ENCODE measurements at regions not wholly inside any gene's neighbourhood (a gene's known extent, or its start where the extent isn't known, plus 50 kb on each side); places are given as distances from the start of the nearest gene placed in this dataset.
"Not testable (repeated sequence)": the region's sequence is repeated elsewhere in the genome, so short reads cannot be mapped to it uniquely, and the experiment has no call there.

GRCh38 chr6:67887747-67888545 lies 747.1 kb upstream of the ADGRB3 start:
- DNase-seq, result peak; percentile 22

- no peak for DNase-seq
These were observed 747.7 kb upstream of the ADGRB3 start for GRCh38 chr6:67887419-67887746.

- DNase-seq, result no peak
These were observed 748.2 kb upstream of the ADGRB3 start for GRCh38 chr6:67886840-67887292.

- DNase-seq, result no peak
These were observed 748.9 kb upstream of the ADGRB3 start for GRCh38 chr6:67886036-67886707.

- DNase-seq, result no peak
These were observed 749.7 kb upstream of the ADGRB3 start for GRCh38 chr6:67885081-67886033.

GRCh38 chr6:67884442-67884841 lies 750.6 kb upstream of the ADGRB3 start:
- DNase-seq, result no peak

GRCh38 chr6:67883500-67884366 lies 751.3 kb upstream of the ADGRB3 start:
- no peak for DNase-seq

GRCh38 chr6:67882436-67883311 lies 752.4 kb upstream of the ADGRB3 start:
- DNase-seq, result no peak

- DNase-seq, result no peak
These were observed 753.4 kb upstream of the ADGRB3 start for GRCh38 chr6:67881706-67882065.

- peak; percentile 76 for DNase-seq
These were observed 754.0 kb upstream of the ADGRB3 start for GRCh38 chr6:67880939-67881705.

GRCh38 chr6:67880343-67880742 lies 754.7 kb upstream of the ADGRB3 start:
- DNase-seq, result not testable (repeated sequence)

GRCh38 chr6:67879928-67880327 lies 755.2 kb upstream of the ADGRB3 start:
- DNase-seq, result not testable (repeated sequence)

GRCh38 chr6:67879105-67879904 lies 755.8 kb upstream of the ADGRB3 start:
- not testable (repeated sequence) for DNase-seq

- not testable (repeated sequence) for DNase-seq
These were observed 756.9 kb upstream of the ADGRB3 start for GRCh38 chr6:67878216-67878615.

GRCh38 chr6:67877288-67877687 lies 757.8 kb upstream of the ADGRB3 start:
- no peak for DNase-seq

GRCh38 chr6:67875877-67876383 lies 759.2 kb upstream of the ADGRB3 start:
- no peak for DNase-seq

- no peak for DNase-seq
These were observed 764.8 kb upstream of the ADGRB3 start for GRCh38 chr6:67870321-67870720.

- DNase-seq, result no peak
These were observed 771.7 kb upstream of the ADGRB3 start for GRCh38 chr6:67863346-67863745.

- no peak for DNase-seq
These were observed 781.0 kb upstream of the ADGRB3 start for GRCh38 chr6:67854098-67854497.

Measured in MV-4-11 (cell line).